ENCODE measurements at regions not wholly inside any gene's neighbourhood (a gene's known extent, or its start where the extent isn't known, plus 50 kb on each side); places are given as distances from the start of the nearest gene placed in this dataset.

DNA sequence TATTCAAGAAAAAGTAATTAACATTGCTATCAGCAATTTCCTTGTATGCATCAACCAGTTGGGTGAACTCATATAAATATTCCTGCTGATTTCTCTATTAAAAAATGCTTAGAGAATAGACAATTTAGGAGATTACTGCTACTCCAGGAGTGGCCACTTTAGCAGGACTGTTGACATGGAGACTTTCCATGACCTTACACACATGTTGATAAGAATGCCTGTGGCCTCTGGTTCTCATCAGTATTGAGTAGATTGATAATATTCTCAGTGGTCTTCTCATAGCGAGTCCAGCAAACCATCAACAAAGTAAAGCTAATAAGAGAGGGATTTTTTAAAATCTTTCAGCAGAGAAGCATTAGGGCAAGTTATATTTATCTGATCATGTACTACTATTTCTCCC, 208.4 kb upstream of the MARCKS start:
- TF ChIP-seq, protein P1, sequence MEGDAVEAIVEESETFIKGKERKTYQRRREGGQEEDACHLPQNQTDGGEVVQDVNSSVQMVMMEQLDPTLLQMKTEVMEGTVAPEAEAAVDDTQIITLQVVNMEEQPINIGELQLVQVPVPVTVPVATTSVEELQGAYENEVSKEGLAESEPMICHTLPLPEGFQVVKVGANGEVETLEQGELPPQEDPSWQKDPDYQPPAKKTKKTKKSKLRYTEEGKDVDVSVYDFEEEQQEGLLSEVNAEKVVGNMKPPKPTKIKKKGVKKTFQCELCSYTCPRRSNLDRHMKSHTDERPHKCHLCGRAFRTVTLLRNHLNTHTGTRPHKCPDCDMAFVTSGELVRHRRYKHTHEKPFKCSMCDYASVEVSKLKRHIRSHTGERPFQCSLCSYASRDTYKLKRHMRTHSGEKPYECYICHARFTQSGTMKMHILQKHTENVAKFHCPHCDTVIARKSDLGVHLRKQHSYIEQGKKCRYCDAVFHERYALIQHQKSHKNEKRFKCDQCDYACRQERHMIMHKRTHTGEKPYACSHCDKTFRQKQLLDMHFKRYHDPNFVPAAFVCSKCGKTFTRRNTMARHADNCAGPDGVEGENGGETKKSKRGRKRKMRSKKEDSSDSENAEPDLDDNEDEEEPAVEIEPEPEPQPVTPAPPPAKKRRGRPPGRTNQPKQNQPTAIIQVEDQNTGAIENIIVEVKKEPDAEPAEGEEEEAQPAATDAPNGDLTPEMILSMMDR (IDR thresholded peaks at IDR 0.05) = no peak
- no peak for TF ChIP-seq POLR2A (IDR thresholded peaks at IDR 0.05)

Data from esophagus squamous epithelium (tissue), 4 donors.